Upper lobe of left lung (tissue), 6 donors: ENCODE measurements at regions not wholly inside any gene's neighbourhood (a gene's known extent, or its start where the extent isn't known, plus 50 kb on each side); places are given as distances from the start of the nearest gene placed in this dataset.

Source experiments
- ATAC-seq, 2 donors: fragments of 200-7000 bp; cut with Tn5 transposase; one replicate each; pipeline ENCODE4 v1.9.1; 2022; ENCODE audit warnings: mild to moderate bottlenecking in 2 of 2, moderate library complexity in 2 of 2; ENCODE audit not compliant: low FRiP score in 2 of 2
- DNase-seq, 2 donors: peaks; one replicate each; pipeline ENCODE4 v3.0.0-alpha.2; 2019 to 2020
- H3K27ac ChIP-seq, 4 donors: fragments of 200-600 bp; sonication (generic); one replicate each; pipeline ENCODE4 v1.5.1; 2016 to 2019
- H3K27me3 ChIP-seq, 4 donors: fragments of 200-600 bp; sonication (generic); one replicate each; pipeline ENCODE4 v1.5.1; 2017 to 2019
- H3K36me3 ChIP-seq, 4 donors: fragments of 200-600 bp; sonication (generic); one replicate each; pipeline ENCODE4 v1.5.1; 2016 to 2019
- H3K4me1 ChIP-seq, 4 donors: fragments of 200-600 bp; sonication (generic); one replicate each; pipeline ENCODE4 v1.5.1; 2018 to 2019
- H3K4me3 ChIP-seq, 4 donors: fragments of 200-600 bp; sonication (generic); one replicate each; pipeline ENCODE4 v1.5.1; 2017 to 2019; ENCODE audit warnings: mild to moderate bottlenecking in 2 of 4, moderate library complexity in 1 of 4
- H3K9me3 ChIP-seq, 4 donors: fragments of 200-600 bp; sonication (generic); one replicate each; pipeline ENCODE4 v1.5.1; 2018 to 2019
- CTCF ChIP-seq, 6 experiments: fragments of 450-650 bp in 4 of 6; fragments of 200-600 bp in 2 of 6; sonication (generic) in 2 of 6; IDR thresholded peaks; one replicate each; pipeline ENCODE4 v1.5.1; 2016 to 2019; ENCODE audit warnings: antibody characterized with exemption in 6 of 6
- EP300 ChIP-seq, 4 donors: sonication (generic); formaldehyde crosslinking; IDR thresholded peaks; one replicate each; pipeline ENCODE4 v1.5.1; 2017; ENCODE audit warnings: antibody characterized with exemption in 4 of 4, control low read depth in 2 of 4
- POLR2A ChIP-seq, 4 donors: fragments of 450-650 bp; IDR thresholded peaks; one replicate each; pipeline ENCODE4 v1.5.1; 2016 to 2017; ENCODE audit warnings: antibody characterized with exemption in 4 of 4, mild to moderate bottlenecking in 2 of 4
- POLR2AphosphoS5 ChIP-seq, 2 donors: sonication (generic); formaldehyde crosslinking; IDR thresholded peaks; one replicate each; pipeline ENCODE4 v1.5.1; 2017; ENCODE audit warnings: antibody characterized with exemption in 2 of 2
- WGBS, 2 donors: methylation state at CpG; one replicate each; pipeline ENCODE4 v1.1.5; 2017 to 2018; 5-methylcytosine and 5-hydroxymethylcytosine counted together
- donor health status: DM: no; HTN: no; CAD: no; lungs with moderate emphysema.
- donor health status: DM: no; HTN: yes; CAD: no; lungs with severe emphysema.

- H3K27me3 ChIP-seq, result no peaks in the 10 kb centered on the region
- H3K4me1 ChIP-seq, result peaks cover 0 to 29% (median 9%) of the 10 kb centered on the region in 4 donors
- DNase-seq (no peak), ATAC-seq (no peak)
- H3K27ac ChIP-seq, result no peak overlapping the region
- H3K9me3 ChIP-seq, result no peaks in the 10 kb centered on the region
- WGBS, 2 donors, result 76 to 83% methylated on average over 6 of the region's 6 CpGs
- TF ChIP-seq POLR2A (IDR thresholded peaks at IDR 0.05) (no peak), POLR2AphosphoS5 (IDR thresholded peaks at IDR 0.05) (no peak), EP300 (IDR thresholded peaks at IDR 0.05) (no peak), CTCF (IDR thresholded peaks at IDR 0.05) (no peak)
- no peaks in the 10 kb centered on the region for H3K36me3 ChIP-seq
- no peak overlapping the region for H3K4me3 ChIP-seq
These were observed 76.5 kb upstream of the CTTNBP2NL start for GRCh38 chr1:112319371-112320040.

GRCh38 chr1:112320058-112320457 is 76.0 kb upstream of the CTTNBP2NL start:
- peaks cover 0 to 29% (median 9%) of the 10 kb centered on the region in 4 donors for H3K4me1 ChIP-seq
- DNase-seq (no peak), ATAC-seq (no peak)
- H3K36me3 ChIP-seq, result no peaks in the 10 kb centered on the region
- no peaks in the 10 kb centered on the region for H3K27me3 ChIP-seq
- H3K9me3 ChIP-seq, result no peaks in the 10 kb centered on the region
- no peak overlapping the region for H3K4me3 ChIP-seq
- WGBS, 2 donors, result 89% methylated on average over 2 of the region's 2 CpGs
- TF ChIP-seq EP300 (IDR thresholded peaks at IDR 0.05) (no peak), POLR2A (IDR thresholded peaks at IDR 0.05) (no peak), POLR2AphosphoS5 (IDR thresholded peaks at IDR 0.05) (no peak), CTCF (IDR thresholded peaks at IDR 0.05) (no peak)
- H3K27ac ChIP-seq, result no peak overlapping the region

- Histone ChIP-seq H3K27me3 (no peaks in the 10 kb centered on the region), H3K4me1 (peaks cover 0 to 21% (median 6%) of the 10 kb centered on the region in 4 donors), H3K27ac (no peak overlapping the region), H3K4me3 (no peak overlapping the region), H3K9me3 (no peaks in the 10 kb centered on the region), H3K36me3 (no peaks in the 10 kb centered on the region)
- ATAC-seq (no peak), DNase-seq (no peak)
- TF ChIP-seq POLR2AphosphoS5 (IDR thresholded peaks at IDR 0.05) (no peak), CTCF (IDR thresholded peaks at IDR 0.05) (no peak), EP300 (IDR thresholded peaks at IDR 0.05) (no peak), POLR2A (IDR thresholded peaks at IDR 0.05) (no peak)
- 45 to 52% methylated on average over 7 of the region's 7 CpGs for WGBS, 2 donors
These were observed 74.0 kb upstream of the CTTNBP2NL start for GRCh38 chr1:112322018-112322417.

GRCh38 chr1:112322983-112323678 is 72.9 kb upstream of the CTTNBP2NL start:
- Histone ChIP-seq H3K36me3 (no peaks in the 10 kb centered on the region), H3K27me3 (no peaks in the 10 kb centered on the region), H3K9me3 (no peaks in the 10 kb centered on the region), H3K4me3 (no peak overlapping the region), H3K4me1 (peaks cover 0 to 10% (median under 1%) of the 10 kb centered on the region in 4 donors), H3K27ac (no peak overlapping the region)
- ATAC-seq (no peak), DNase-seq (no peak)
- TF ChIP-seq POLR2AphosphoS5 (IDR thresholded peaks at IDR 0.05) (peak in 1 of 2 donors; percentile 59), POLR2A (IDR thresholded peaks at IDR 0.05) (no peak)
- whole genome bisulfite sequencing, 2 donors, result 49 to 54% methylated on average over 4 of the region's 4 CpGs

- peak in 1 of 2 donors; percentile 16 for ATAC-seq
- no peaks in the 10 kb centered on the region for H3K9me3 ChIP-seq
- H3K4me1 ChIP-seq, result peaks cover 0 to 8% (median 0%) of the 10 kb centered on the region in 4 donors
- no peak overlapping the region for H3K27ac ChIP-seq
- peak in 1 of 2 donors; percentile 31 for DNase-seq
- no peaks in the 10 kb centered on the region for H3K36me3 ChIP-seq
- WGBS, 2 donors, result 20 to 33% methylated on average over 1 to 15 of the region's 15 CpGs
- TF ChIP-seq POLR2AphosphoS5 (IDR thresholded peaks at IDR 0.05) (no peak), CTCF (IDR thresholded peaks at IDR 0.05) (no peak), EP300 (IDR thresholded peaks at IDR 0.05) (no peak), POLR2A (IDR thresholded peaks at IDR 0.05) (no peak)
- H3K27me3 ChIP-seq, result no peaks in the 10 kb centered on the region
- H3K4me3 ChIP-seq, result no peak overlapping the region
These were observed 70.5 kb upstream of the CTTNBP2NL start for GRCh38 chr1:112325504-112325903.
